HG03460 (cell line): ENCODE measurements at regions not wholly inside any gene's neighbourhood (a gene's known extent, or its start where the extent isn't known, plus 50 kb on each side); places are given as distances from the start of the nearest gene placed in this dataset.
"Not testable (repeated sequence)": the region's sequence is repeated elsewhere in the genome, so short reads cannot be mapped to it uniquely, and the experiment has no call there.

ENCODE experiments used
- ATAC-seq: cut with Tn5 transposase; IDR thresholded peaks from one replicate; pipeline ENCODE4 v1.9.1; 2021; ENCODE audit not compliant: unreplicated experiment

DNA sequence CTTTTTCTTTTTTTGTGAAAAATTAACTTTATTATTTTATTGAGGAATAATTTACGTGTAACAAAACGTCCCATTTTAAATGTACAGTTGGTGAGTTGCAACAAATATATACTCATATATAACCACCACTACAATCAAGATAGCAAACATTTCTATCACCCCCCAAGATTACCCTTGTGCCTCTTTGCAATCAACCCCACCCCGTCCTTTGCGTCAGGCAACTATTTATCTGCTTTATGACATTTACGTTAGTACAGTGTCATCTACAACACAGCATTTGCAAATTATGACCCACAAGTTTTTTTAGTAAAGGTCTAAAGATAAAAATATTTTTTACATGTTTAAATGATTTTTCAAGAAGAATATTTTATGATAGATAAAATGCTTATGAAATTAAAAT lies 485.6 kb upstream of the SOX9 start:
- no peak for ATAC-seq

DNA sequence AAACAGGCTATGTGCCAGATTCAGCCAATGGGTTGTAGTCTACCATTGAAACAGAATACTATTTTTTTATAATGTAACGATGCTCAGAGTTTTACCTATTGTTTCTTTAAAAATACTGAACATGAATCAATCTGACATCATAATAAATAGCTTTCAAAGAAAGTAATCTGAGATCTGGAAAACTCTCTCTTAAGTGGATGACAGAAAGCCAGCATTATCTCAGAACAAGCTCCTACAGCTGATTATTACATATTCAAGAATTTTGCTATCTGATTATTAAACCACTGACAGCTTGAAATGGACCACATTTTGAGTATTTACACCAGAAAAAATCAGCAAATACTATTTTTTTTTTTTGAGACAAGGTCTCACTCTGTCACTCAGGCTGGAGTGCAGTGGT lies 484.2 kb upstream of the SOX9 start:
- no peak for ATAC-seq

DNA sequence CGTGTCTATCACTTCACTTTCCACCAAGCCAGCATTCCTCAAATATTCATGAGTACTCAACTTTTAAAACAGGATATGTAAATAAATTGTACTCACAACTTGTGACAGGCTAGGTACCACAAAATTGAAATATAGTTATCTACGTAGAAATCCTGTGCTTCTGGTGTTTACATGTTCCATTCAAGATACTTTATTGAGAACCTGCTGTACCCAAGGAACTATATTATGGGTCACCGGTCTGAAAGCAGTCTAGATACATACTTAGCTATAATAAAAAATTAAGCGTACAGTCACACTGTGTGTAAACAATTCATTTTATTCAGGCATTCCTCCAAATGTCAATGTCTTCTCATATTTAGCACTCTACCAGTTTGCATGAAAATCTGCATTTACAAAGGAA lies 482.2 kb upstream of the SOX9 start:
- no peak for ATAC-seq

DNA sequence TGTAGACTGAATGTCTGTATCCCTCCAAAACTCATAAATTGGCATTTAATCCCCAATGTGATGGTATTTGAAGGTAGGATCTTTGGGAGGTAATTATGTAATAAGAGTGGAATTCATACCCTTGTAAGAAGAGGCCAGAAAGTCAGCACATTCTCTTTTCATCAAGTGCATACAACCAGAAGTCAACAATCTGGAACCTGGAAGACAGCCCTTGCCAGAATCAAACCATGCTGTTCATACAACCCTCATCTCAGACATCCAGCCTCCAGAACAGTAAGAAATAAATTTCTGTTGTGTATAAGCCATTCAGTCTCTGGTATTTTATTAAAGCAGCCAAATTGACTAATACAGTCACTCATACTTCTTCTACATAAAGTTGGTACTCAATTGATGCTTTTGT lies 481.0 kb upstream of the SOX9 start:
- ATAC-seq: no peak

DNA sequence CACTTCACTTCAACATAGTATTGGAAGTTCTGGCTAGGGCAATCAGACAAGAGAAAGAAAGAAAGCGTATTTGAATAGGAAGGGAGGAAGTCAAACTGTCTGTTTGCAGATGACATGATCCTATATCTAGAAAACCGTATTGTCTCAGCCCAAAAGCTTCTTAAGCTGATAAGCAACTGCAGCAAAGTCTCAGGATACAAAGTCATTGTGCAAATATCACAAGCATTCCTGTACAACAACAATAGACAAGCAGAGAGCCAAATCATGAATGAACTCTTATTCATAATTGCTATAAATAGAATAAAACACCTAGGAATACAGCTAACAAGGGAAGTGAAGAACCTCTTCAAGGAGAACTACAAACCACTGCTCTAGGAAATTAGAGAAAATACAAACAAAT lies 473.9 kb upstream of the SOX9 start:
- ATAC-seq: not testable (repeated sequence)

DNA sequence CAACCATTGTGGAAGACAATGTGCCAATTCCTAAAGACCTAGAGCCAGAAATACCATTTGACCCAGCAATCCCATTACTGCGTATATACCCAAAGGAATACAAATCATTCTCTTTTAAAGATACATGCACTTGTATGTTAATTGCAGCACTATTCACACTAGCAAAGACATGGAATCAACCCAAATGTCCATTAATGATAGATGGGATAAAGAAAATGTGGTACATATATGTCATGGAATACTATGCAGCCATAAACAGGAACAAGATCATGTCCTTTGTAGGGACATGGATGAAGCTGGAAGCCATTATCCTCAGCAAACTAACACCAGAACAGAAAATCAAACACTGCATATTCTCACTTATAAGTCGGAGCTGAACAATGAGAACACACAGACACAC lies 472.5 kb upstream of the SOX9 start:
- not testable (repeated sequence) for ATAC-seq

DNA sequence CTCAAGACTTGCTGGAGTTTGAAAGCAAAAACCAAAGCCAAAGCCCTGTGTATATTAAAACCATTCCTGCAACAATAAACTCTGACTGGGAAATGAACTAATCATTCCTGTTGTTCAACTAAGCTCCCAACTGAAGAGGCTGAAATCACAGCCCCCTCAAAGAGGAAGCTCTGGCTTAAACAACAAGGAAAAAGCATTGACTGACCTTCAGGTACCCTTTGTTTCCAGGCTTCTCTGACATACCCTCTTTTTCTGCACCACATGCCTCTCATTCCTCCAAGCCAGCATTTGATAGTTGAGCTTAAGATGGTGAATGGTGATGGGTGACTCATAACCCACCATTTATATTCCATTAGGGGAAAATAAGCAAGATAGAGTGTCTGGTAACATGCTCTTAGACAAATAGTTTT lies 470.9 kb upstream of the SOX9 start:
- no peak for ATAC-seq

DNA sequence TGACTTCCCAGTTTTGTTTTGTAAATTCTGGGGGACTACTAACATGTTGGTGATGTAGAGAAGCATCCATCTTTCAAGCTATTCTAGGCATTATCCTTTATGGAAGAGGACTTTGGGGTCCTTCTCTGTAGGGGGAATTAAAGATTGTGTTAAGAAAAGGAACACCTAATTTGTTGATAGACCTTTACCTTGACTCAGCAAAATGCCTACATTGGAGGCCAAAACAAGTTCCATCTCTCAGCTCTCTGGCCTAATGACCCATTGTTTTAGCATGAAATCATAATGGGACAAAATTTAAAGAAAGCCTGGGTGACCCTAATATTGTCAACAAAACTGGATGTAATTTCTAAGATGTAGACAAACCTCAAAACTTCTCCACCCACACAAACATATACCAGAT lies 465.3 kb upstream of the SOX9 start:
- ATAC-seq: no peak

DNA sequence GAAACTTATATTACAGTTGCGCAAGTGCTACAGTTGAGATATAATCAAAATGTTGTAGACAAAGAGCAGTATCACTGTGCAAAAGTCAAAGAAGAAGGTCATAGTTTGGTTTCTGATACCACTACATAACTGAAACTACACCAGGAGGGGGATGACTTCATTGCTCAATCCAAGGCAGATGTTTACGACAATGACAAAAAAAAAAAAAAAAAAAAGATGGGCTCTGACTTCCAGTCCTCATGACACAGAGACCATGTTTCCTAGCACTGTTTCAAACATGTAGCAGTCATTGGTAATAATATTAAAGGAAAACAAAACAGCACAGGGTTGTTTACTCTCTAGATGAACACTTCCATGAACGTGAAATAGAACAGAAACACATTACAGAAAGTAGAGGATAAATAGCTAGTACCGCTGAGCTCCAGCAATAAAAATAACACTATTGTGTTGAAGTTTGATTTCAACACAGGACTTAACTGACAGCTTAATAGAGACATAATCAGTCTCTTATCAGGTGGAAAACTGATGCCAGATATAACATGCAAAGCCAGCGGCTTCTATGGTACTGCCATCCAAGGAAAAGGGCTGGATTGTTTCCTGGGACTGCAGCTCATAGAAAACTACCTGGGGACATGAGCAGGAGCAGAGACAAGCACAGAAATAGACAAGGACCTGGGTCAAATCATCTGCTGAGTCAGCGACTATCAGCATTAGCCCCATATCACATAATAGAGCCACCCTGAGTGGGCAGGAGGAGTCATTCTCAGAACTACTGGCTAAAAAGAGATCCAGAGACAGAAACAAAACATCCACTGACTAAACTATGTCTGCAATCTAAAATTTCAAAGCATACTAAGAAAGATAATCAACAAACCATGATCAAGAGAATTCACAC lies 463.6 kb upstream of the SOX9 start:
- ATAC-seq: no peak

DNA sequence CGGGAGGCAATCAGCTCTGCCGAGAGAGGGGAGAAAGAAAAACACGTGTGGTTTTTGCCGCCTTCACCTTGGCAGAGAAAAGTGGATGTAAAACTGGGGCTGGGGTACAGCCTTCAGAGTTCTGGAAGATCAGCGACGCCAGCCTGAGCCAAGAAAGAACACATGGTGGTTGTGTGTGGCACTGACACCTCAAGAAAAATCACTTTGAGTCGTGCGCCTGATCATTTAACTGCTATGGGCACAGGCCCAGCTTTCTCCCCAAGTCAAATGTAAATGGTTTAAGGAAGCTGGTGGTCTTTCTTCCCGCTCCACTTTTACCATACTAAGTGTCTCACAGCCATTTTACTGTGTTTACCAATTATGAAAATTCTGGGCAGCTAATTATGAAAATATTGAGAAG lies 461.8 kb upstream of the SOX9 start:
- ATAC-seq: no peak

DNA sequence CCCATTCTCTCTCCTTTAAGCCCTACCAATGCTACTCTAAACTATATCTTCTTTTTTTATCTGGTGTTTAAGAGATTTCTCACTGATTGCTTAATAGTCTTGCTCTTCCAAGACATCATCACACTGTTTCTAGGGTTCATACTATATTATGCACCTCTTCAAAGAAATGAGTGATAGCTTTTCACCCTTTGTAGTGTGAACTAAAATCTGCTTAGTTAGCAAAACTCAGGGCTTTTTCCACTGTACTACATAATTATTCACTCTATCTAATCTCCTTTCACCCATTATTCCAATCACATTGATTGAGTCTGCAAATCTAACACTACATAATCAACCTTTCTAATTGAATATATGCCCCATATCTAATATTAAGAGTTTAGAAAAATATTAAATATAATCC lies 456.0 kb upstream of the SOX9 start:
- ATAC-seq: no peak

DNA sequence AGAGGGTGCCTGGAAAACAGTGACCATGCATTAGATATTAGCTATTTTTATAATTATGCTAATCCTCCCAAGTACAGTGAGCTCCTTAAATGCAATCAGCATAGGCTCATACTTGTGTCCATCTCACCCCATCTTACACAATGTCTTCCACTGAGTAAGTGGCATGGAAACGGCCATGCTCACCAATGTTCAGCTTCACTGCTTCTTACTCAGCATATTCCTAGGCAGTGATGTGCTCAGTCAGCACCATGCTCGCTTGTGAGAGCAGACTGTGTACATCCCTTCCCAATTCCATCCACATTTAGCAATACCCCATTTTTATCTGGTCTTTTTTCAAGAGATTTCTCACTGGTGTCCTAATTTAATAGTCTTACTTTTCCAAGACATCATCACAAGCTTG lies 454.8 kb upstream of the SOX9 start:
- no peak for ATAC-seq

DNA sequence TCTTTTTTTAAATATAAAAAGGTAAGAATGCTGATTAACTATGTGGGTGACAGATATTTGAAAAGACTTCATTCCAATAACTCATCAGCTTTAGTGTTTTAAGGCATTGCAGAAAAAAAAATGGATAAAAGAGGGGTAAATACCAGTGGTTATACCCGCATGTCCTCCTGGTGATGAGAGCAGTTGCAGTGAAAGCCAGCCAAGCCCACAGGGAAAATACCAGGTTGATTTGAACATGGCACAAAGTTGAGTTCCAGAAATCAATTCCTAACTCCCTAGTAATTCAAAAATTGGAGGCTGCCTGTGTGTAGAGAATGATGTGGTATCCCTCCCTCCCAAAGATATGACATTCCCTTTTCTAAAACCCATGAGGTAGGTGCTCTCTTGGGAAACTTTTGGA lies 453.2 kb upstream of the SOX9 start:
- no peak for ATAC-seq

DNA sequence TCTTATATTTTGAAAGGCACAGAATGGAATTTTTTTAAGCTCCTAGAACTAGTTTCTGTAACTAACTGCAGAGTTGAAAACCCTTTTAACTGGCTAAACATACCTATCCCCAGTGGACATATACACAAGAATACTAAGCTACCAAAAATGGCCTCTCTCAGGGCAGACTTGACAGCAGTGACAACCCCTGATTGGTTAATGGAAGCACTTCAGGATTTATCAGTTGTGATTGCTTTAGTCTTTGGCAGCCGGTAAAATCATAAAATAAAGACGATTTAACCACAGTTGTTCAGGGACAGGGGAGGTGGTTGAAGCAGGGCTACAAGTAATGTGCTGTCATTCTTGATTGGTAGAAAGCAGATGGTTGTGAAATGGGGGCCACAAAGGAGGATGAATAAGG lies 452.0 kb upstream of the SOX9 start:
- no peak for ATAC-seq

DNA sequence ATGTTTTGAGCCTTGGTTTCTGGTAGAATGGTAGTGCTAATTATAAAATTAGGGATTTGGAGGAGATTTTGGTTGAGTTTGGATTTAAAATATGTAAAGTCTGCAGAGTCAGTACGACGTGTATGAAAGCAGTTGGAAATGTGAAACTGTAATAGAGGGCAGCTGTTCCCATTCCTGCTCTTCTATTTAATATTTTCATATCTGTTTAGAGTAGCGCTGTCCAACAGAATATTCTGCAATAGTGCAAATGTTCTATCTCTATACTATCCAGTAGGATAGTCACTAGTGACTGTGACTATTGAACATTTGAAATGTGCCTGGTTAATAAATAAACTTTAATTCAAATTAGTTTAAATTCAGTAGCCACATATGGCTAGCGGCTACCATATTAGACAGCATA lies 443.4 kb upstream of the SOX9 start:
- no peak for ATAC-seq

DNA sequence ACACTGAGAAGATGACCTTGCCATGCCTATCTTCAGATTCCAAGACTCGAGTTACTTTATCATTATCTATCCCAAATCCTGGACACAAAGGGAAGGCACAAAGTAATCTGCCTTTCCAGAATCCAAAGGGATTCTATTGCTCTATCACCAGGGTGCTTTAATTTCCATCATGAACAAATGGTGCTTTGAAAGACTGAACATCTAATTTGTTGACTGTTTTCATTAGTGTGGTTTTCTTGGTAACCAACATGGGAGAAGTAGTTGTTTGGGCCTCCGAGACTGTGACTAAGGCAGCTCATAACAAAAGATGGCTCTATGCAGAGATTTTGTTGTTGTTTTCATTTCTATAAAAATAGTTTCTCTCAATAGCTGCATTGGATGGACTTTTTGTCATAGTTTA lies 441.0 kb upstream of the SOX9 start:
- ATAC-seq: no peak

DNA sequence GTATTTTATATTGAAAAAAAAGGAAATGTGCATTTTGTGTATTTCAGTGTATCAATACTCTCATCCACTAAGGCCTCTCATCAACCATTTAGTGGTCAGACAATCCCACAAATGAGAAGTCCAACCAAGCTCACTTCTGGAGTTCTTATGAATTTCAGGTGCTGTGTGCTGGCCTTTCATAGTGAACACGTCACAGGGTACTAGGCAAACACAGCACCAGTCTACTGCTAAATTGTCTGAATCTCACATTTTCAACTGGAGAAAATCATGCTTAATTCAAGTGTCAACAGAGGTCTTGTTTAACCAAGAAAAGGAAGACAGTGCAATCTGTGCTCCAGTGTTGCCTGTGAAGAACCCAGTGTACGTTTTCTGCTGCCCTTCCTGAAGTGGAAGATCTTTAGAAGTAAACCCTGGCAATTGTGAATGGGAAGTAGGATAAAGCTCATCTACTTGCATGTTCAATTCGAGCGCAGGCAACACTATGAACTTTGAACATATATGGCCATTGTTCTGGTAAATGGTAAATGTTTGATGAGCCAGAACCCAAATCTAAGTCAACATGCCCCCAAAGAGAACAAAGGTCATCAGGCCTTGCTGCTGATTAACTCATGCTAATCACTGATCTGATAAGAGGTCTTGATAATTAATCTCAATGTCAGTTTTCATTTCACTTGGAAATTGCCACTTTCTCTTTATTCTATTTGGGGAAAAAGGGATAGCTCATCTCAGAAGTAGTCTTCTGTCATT lies 439.2 kb upstream of the SOX9 start:
- no peak for ATAC-seq

DNA sequence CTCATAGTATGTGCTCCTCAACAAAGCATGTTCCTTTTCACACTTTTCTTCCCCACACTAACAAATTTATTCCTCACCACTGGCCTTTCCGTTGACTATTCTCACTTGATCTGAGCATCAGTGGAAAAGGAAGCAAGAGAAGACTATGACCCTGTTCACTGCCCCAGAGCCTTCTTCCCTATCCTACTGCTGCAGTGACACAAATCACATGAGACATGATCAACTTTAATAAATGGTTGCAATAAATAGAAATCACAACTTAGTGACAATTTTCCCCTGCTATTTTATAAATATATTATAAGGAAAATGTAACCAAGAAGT lies 438.7 kb upstream of the SOX9 start:
- ATAC-seq: no peak

DNA sequence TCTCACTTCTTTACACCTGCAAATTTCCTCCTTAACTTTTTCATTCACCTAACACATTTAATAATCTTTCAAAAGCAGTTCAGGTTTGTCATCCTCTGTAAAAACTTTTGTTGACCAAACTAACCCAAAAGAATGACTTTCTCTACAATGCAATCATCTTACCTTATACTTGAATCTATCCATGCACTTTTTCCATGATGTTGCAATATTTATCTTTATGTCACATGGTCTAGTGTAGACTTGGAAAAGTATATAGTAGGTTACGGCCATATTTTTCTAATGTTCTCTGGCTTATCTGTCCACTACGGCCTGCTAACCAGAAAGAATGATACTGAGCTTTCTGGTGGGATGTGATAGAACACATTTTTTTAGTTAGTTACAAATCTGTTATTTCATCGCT lies 431.0 kb upstream of the SOX9 start:
- no peak for ATAC-seq

DNA sequence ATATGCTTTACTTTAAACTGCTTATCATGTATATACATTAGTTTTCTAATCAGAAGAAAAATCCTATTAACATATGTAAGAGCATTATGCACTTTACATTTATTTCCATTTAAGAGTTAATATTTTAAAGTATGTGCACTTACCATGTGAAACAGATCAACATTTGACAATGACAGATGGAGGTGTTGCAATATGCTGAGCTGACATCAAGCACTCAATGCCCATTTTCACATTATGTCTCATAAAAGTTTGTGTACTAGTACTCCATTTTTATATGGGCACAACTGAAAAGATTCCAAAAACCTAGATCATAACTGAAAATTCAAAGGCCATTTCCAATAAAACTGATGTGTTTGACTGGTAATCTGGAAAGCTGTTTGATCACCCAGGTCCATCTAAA lies 420.9 kb upstream of the SOX9 start:
- no peak for ATAC-seq

DNA sequence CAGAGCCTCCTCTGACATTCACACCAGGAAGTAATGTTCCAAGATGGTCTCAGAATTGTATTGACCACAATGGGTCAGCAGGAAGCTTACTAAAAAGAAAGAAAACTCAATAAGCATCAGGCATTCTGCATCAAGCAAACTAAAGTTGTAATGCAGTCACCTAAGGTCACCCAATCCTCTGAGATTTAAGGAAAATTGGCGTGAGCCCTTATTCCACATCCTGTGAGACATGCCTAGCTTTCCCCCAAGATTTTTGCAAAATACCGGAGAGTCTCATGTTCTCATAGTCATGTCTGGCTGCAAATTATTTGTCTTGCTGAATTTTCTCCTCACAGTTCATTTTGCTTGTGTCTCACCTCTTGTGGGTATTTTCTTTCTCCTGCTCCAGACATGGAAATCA lies 417.1 kb upstream of the SOX9 start:
- no peak for ATAC-seq

DNA sequence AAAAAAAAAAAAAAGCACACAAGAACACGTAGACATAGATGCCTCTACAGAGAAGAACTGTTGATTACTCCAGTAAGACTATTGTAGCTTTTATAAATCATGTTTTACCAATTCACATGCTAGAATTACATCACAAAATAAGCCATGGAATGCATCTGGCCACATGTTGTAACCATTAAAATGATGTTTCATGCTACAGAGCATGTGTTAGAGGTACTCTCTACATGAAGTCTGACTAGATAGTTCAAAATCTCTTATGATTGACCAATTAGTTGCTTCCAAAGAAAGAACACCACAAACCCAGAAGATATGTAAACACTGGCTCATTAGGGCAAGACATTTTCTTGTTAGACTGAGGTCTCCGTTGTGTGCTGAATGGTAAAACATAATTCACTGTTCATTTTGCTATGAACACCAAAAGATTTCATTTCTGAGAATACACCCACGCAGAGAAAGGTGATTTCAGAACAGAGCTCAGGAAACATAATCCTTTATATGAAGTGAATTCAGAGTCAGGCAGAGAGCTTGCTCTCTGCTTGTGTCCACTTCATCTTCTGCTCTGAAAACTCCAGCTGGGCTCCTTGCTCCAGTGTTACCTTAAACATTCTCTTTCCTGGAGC lies 411.4 kb upstream of the SOX9 start:
- no peak for ATAC-seq
